GM21825 (cell line): ENCODE measurements at regions not wholly inside any gene's neighbourhood (a gene's known extent, or its start where the extent isn't known, plus 50 kb on each side); places are given as distances from the start of the nearest gene placed in this dataset.
"Not testable (repeated sequence)": the region's sequence is repeated elsewhere in the genome, so short reads cannot be mapped to it uniquely, and the experiment has no call there.

Experiments used
- ATAC-seq: cut with Tn5 transposase; IDR thresholded peaks from one replicate; pipeline ENCODE4 v1.9.1; 2021; ENCODE audit warnings: mild to moderate bottlenecking, moderate library complexity; ENCODE audit not compliant: unreplicated experiment

DNA sequence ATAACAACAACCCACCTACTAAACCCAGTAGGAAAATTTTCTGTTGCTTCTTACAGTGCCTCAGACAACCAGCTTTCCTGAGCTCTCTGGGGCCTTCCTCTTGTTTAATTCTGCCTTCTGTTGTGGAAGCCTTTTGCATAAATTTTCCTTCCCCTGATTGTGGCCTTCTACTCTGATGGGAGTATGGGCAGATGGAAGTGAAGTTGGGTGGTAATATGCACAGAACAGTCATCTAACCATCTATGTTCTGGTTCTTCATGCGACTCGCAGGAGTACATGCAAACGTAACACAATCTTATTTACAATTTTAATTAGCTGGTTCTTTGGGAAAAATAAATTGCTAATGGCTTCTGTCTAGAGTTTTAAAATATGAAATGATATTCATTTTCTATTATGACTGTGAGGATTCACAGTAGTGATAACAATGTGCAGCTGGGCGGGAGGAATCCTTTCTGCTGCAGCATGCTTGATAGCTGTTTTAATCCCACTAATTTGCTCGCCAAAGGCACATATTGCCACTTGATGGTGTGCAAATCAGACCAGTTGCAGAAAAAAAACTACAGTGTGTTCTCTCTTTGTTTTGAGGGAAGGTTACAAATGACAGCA lies 311.5 kb upstream of the ROPN1 start:
- ATAC-seq, result no peak

DNA sequence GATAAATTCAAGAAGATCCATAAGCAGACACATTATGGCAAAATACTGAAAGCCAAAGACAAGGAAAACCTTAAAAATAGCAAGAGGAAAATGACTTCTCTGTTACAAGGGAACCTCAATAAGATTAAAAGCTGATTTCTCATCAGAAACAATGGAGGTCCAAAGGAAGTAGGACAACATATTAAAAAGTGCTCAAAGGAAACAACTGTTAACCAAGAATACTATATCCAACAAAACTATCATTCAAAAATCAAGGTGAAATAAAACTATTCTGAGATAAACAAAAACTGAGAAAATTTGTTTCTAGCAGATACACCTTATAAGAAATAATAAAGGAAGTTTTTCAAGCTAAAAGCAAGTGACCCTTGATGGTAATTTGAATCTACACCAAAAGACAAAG lies 314.7 kb upstream of the ROPN1 start:
- ATAC-seq, result no peak

DNA sequence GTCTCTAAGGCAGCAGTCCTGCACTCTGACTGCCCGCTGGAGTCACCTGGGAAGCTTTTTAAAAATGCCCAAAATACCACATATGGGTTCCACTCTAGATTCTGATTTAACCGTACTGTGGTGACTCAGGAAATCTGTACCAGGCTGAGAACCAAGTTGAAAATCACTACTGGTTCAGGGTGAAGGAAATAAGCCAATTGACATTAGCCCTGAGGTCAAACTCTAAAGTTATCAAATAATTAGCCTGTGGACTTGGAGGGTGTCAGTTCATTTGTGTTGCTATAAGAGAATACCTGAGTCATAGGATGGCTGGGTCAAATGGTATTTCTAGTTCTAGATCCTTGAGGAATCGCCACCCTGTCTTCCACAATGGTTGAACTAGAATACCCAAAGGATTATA lies 321.7 kb upstream of the ROPN1 start:
- no peak for ATAC-seq

DNA sequence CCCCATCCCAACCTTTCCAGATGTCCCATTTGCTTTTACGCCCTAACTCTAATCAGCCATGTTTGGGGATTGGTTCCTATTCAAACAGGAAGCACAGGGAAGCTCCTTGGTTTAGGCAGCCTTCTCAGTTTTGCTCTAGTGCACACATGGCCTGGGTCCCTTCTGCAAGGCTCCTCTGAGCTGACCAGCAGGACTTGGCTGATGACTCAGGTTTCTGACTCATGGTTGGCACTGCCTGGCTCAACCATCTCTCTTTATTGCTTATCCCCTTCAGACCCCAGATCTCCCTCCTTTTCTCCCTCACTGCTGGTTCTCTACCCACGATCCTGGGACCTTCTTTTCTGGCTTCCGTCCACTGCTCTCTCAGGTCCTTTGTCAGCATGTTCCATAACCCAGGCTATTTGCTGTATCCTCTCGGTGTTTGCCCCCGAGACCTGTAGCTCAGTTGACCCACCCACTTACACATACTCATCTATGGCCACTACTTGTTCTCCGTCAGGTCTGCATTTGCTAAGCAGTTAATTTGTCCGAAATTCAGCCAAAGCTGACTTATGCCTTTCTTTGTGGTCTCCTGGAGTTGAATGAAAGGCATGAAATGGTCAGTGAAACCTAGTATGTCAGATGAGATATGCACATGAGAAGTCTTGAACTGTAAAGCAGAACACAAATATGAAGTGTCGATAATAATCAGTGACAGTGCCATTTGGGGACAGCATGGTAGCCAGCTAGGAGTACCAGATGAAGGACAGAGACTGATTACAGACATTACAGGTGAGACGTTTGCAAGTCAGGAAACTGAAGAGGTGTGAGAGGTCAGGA lies 323.5 kb upstream of the ROPN1 start:
- ATAC-seq, result no peak

DNA sequence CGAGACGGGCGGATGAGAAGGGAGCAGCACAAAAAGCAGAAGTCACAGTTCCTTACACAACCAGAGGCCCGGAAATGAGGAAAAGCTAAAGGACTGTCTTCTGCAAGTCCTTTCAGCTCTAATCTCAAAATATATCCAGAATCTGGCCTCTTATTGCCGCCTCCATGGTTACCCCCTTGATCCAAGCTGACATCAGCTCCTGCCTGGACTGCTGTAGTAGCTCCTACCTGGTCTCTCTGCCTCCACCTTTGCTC lies 324.0 kb upstream of the ROPN1 start:
- no peak for ATAC-seq

DNA sequence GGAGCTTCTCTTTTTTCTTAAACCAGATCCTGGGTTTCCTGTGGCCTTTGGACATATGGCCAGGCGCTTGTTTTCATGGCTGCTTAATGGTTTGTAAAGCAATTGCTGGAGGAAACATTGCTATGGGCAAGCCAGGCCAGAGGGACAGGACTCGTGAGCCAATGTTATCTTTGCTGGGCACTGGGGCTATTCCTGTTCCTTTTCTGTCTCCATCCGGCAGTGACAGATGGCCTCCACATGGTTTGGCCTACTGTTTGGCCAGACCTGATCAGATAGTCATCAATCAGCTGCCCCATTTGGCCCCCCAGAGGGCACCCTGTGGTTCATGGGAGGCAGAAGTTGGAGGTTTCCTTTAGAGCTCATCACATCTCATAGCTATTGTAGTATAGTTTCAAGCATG lies 326.1 kb upstream of the ROPN1 start:
- no peak for ATAC-seq

DNA sequence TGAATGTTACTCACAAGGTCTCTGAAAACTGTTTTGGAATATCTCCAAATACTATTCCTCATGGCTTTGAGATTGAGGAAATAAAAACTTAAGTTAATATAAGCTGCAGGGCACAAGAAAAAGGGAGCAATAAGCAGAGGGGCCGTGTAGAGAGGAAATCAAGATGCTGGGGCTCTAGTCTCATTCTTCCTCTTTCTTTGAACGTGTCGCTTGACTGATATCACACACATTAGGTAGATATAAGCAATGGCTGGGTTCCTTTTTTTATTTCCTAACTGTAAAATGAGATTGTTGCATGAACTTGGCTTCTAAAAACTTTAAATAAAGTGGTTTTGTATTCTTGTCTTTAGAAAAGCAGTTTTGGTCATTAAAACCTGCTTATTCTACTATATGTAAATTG lies 326.7 kb upstream of the ROPN1 start:
- ATAC-seq, result no peak

DNA sequence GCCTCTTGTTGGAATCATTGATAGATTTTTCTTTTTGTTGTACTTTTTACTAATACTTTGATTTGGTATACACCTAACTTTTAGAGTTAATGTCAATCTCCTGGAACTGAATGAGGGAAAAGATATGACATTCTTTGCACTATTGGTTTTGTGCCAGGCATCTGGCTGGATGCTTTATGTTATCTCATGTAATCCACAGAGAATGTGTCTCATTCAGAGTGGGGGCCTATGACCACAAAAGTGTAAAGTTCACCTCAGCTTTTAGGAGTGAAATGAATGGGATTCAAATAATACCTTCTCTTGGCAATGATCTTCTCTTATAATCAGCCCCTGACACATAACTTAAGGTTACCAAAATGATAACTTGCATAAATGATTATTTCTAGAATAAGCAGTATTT lies 329.1 kb upstream of the ROPN1 start:
- ATAC-seq, result no peak

DNA sequence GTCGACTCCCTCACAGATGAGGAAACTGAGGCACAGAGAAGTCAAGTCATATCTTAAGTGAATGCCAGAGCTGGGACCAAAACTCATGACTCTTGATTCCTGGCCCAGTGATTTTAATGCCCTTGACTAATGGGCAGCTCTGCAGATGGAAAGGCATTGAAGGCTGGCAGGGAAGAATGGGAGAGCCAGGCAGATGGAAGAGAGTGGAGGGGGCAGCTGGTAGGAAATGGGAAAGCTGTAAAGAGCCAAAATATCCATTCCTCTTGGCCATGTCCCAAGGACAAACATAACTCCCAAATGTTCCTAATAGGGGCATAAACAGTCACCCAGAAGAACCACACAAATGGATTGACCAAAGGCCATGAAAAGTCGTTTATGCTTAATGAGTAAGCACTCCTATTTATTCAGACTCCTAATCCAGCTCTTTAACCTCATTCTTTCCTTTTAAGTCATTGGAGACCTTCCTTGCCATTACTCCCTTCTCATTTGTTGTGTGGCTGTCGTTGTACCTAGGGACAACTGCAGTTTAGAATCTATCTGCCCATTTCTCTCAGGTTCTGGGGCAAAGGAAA lies 330.5 kb upstream of the ROPN1 start:
- no peak for ATAC-seq

DNA sequence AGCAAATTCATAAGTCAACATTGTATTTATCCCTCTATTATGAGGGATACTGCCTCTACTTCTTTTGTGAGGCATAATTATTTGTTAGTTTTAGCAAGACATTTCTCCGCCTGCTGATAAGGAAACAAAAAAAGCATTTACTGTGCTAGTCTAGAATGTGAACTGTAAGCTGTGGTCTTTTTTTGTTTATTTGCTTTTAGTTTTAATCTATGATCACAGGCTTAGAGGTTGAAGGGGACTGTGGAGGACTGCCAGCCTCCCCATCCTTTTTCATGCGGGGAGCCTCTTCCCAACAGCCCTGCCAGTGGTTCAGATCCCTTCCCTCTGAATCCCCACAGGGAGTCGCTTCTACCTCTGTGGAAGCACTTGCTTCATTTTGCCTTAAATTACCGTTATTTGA lies 331.0 kb upstream of the ROPN1 start:
- ATAC-seq, result no peak

DNA sequence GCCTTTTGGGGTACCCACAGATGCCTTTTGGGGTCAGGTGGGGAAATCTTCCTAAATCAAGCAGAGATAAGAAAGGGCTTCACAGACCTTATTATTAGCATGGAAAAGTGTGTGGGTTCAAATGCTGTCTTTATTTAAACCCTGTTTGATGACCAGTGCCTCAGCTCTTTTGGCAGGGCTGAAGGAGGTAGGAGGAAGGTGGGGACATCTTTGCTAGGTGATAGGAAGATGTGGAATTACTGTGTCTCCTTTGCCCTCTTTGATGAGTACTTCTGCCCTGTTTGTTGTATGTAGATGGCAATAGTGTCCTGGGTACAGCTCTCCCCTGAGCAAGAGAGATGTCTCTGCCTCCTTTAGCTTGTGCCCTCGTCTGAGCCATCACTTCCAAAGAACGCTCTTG lies 333.3 kb upstream of the ROPN1 start:
- no peak for ATAC-seq

DNA sequence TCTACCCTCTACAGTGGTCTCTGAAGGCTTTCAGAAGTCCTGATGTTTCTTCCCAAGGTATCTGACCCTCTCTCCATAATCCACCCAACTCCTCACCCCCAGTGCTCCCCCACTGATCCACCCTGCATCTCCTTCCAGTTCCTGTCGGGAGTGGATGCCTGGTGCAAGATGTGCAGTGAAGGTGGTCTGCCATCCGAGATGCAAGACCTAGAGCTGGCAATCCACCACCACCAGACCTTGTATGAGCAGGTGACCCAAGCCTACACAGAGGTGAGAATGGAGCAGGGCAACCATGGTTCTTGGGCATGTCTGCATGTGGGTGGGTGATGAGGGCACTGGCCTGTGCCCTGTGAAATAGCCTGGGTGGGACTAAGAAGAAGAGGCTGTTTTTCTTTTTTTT lies 337.8 kb upstream of the ROPN1 start:
- no peak for ATAC-seq

DNA sequence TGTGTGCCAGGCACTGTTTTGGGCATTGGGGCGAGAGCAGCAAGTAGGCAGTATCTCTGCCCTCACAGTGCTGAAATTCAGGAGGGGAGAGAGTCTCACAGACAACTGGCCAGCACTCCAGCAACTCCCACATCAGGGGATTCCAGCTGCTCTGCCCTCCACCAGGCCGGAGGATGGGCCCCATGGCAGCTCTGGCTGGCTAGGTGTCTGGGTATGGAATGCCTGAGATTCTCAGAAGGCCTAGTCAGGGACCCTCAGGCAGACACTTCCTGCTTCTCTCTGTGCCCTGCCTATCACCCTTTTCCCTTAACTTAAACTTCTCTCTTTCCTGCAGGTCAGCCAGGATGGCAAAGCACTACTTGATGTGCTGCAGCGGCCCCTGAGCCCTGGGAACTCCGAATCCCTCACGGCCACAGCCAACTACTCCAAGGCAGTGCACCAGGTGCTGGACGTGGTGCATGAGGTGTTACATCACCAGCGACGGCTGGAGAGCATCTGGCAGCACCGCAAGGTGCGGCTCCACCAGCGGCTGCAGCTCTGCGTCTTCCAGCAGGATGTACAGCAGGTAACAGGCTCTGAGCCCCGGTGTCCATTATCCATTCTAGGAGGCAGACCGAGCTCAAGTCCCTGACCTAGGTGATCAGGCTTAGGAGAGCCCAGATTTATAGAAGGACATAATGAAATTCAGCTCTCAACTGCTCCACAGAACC lies 342.2 kb upstream of the ROPN1 start:
- no peak for ATAC-seq

DNA sequence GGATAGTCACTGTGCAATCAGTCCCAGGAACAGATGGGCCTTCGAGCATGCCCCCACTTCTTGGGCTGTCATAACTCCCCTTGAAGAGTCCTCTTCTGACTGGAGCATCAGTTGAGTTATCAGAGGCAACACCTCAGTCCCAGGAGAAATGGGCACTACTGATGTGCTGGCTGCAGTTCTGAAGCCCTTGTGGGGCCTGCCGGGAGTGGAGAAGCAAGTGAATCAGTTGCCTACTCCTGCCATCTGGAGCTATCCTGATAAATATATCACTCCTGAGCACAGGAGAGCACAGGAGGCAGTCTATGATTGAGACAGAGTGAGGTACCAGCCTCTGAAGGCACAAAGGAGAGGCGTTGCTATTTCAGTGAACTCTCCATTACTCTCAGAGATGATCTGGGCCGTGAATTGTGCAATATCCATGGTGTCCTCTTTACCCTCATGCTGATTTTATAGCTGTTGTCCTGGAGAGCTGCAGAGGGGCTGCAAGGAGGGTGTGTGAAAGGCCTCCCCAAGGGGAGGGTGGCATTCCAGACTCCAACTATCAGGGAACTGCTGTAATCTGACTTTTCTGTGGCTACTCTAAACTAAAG lies 344.2 kb upstream of the ROPN1 start:
- no peak for ATAC-seq

DNA sequence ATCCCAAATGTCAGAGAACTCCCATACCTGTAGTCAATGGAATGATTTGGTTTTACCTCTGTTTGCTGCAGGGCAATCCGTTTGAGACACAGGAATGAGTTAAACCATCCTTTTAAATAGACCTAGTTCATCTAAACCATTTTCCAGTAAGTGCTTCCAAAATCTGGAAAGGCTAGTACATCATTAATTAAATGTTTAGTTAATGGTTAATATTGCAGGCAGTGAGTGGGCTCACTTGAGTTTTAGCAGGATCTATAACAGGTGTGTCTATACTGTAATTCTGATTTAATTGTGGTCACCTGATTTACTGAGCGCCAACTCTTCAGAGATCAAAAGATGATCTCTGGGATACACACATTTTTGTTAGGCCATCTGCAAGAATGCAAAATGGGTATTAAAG lies 353.9 kb upstream of the ROPN1 start:
- ATAC-seq, result no peak

DNA sequence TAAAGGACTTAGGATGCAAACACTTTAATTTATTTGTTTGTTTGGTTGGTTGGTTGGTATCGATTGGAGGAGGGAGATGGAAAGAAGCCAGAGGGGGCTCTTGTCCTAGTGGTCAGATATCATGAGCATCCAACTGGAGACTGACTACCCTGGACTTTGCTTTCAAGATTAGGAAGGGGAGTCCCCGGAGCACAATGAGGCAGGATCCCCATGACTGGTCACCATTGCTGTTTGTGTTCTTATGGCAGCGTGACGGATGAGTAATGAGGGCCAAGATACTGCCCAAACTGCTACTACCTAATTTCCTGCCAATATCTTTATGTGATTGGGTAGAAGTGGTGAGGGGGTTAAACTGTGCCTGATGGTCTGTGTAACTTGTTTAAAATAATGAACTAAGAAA lies 354.6 kb upstream of the ROPN1 start:
- ATAC-seq, result no peak

DNA sequence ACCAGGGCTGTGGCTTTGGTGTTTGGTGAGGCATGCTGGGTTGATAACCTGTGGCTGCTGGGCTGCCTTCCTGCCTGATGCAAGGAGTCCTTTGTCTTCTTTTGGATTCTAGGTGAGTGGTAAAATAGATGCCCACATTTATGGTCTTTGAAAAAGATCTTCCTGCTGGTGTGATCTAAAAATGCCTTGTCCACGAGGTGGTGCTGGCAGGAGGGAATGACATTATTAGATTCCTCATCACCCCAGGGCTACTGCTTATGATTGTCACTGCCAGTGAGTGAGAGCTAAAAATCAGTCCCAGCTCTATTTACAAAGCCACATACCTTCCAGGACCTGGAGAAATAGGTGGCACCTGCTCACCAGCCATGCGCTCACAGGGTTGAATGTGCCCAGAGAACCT lies 355.5 kb upstream of the ROPN1 start:
- no peak for ATAC-seq

DNA sequence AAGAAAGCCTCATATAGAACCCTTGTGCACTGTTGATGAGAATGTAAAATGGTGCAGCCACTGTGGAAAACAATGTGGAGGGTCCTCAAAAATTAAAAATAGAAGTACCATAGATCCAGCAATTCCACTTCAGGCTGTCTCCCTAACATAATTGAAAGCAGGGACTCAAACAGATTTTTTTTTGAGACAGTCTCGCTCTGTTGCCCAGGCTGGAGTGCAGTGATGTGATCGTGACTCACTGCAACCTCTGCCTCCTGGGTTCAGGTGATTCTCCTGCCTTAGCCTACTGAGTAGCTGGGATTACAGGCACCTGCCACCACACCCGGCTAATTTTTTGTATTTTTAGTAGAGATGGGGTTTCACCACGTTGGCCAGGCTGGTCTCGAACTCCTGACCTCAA lies 356.6 kb upstream of the ROPN1 start:
- ATAC-seq, result not testable (repeated sequence)

DNA sequence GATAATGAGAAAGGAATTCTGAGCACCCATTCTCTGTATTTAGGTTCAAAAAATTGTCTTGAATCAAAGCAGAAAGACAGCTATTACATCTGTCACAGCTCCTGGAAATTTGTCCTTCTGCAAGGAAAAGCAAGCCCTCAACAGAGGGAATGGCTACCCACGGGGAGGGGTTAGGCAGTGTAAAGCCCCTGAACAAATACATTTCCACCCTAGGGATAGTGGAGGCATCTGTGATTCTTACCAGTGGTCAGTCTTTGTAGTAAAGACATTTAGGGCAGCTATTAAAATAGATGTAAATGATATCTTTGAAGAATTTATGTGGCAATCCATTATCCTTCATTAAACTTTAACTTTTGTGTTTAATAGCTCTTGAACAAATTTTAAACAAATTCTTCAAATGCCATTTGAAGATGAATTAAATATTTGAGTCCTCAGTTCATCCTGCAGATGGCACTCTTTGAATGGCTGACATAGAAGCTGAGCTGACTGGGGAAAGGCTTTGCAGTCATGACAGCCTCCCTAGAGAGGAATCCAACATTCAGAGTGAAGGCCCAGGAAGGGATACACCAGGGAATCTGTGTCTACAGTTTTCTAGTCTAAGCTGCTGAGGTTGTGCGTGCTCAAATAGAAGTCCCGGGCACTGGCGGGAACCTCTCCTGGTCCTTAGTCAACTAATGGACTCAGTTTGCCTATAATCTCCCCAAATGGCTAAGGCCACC lies 359.7 kb upstream of the ROPN1 start:
- ATAC-seq, result no peak

DNA sequence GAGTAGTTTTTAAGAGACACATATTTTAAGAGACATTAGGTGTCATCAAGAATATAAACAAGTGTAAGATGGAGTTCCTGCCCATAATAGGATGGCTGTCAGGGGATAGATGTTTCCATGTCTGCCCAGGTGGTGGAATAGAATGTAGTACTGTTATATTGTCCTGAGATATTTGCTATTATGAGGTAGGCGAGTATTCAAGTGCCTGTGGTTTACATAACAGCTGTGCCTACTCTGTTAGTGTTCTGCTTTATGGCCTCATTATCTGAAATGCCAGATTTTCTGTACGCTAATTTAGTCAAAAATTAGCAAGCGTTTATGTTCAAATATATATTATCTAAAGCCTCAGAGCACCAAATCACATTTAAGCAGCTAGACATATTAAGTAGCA lies 360.2 kb upstream of the ROPN1 start:
- no peak for ATAC-seq

DNA sequence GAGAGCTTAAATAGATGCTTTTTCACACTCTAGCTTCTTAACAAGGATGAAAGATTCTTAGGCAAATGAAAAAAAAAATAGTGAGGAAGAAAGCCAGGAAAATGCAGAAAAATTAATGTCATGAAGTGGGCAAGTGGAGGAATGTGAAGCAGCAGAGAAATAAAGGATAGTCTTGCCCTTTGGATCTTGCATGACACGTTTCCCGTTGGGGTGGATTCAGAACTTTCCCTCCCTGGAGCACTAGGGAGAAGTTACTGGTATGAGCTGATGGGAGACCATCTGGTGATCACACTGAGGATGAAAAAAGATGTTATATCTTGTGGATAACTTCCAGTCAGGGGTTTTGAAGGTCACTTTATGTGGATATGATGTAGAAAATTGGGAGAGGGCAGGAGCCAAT lies 361.8 kb upstream of the ROPN1 start:
- no peak for ATAC-seq
